GM18870 (cell line): ENCODE measurements at regions not wholly inside any gene's neighbourhood (a gene's known extent, or its start where the extent isn't known, plus 50 kb on each side); places are given as distances from the start of the nearest gene placed in this dataset.

Experiments
- ATAC-seq: cut with Tn5 transposase; IDR thresholded peaks from one replicate; pipeline ENCODE4 v1.9.1; 2021; ENCODE audit warnings: moderate library complexity; ENCODE audit not compliant: unreplicated experiment

- no peak for ATAC-seq
These were observed 244.1 kb upstream of the SEMA6D start for GRCh38 chr15:47473106-47473725.

GRCh38 chr15:47473832-47474231 lies 243.5 kb upstream of the SEMA6D start:
- ATAC-seq = no peak

GRCh38 chr15:47475336-47475735 lies 242.0 kb upstream of the SEMA6D start:
- ATAC-seq = no peak

- no peak for ATAC-seq
These were observed 240.0 kb upstream of the SEMA6D start for GRCh38 chr15:47477341-47477740.

DNA sequence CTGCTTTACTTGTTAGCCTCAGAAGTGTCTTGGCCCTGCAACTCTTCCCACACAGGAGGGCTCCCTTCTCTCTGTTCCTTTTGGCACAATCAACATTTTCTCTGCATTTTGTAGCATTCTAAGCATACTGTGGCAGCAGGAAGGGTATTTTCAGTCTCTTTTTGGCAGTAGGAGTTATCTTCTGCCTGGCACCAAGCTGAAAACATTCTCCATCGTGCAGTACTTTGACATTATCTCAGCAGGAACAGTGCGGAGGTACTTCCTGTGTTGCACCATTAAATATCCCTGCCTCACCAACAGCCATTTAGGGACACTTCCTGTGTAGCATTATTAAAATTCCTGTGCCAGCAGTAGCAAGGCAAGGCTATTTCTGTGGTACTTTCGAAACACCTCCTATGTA lies 233.2 kb upstream of the SEMA6D start:
- ATAC-seq = no peak

GRCh38 chr15:47484997-47485396 lies 232.3 kb upstream of the SEMA6D start:
- no peak for ATAC-seq

DNA sequence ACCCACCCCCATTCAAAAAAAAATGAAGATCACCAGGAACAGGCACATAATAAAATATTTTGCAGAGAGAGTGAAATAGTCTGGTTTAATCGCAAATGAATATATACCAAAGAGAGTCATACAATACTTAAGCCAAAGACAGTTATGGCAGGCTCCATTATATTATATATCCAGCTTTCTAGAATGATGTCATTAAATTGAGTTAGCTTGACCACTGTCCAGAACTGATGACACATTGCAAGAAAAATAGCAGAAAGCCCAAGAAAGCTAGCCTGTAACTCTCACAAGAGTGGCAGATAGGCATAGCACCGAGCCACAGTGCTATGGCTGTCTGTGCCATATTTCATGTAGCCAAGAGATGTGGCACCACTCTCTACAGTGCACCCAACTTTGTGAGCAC lies 231.9 kb upstream of the SEMA6D start:
- no peak for ATAC-seq

GRCh38 chr15:47486040-47486439 lies 231.3 kb upstream of the SEMA6D start:
- ATAC-seq = no peak

DNA sequence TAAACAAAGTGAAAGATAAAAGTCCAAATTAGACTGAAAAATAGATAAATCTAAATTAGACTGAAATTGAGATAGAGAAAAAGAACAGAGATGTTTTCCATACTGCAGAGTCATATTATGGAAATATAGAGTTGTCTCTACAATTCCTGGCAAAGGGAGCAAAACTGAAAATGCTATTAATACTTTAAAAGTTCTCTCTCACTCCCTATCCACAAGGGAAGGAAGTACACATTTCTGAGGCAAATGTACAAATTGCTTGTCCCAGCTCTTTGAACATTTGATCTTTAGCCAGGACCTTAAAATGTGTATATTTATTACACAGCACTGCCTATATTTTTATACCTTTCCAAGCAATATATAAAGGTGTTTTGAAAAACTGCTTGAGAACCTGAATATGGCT lies 225.1 kb upstream of the SEMA6D start:
- ATAC-seq = no peak

- no peak for ATAC-seq
These were observed 223.7 kb upstream of the SEMA6D start for GRCh38 chr15:47493357-47494247.

DNA sequence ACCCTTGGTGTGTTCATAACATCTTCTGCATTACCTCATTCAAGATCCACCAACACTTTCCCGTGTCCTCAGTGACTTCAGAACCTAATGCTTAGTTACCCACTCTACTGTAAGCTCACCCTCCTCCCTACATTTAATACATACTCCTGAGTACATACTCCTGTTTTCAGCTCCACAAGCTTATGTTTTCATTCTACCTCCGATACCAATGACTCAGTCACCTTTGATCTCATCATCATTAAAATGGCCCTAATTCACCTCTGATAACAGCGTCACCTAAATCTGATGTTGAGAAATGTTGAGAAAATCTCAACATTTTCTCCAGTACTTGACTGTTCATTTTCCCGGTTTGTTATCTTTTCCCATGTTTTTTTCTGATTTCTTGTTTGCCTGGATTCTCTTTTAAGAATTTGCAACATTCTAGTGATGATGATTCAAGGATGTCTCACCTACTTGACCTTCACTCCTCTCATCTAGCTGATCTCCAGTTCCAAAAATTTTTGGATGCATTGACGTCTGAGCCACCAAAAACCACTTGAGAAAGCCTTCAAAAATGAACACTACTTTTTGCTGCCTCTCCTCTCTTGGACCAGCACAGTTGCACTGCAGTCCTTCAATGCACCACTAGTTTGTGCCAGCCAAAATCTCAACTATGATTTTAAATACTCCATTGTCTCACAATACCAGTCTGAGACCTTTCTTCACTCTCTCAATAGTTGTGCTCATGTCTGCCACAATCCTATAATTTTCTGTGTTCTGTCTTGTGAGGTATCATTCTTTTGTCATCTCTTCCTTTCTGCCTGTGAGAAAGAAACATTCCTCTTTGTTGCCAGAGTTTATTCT lies 220.7 kb upstream of the SEMA6D start:
- no peak for ATAC-seq

GRCh38 chr15:47500842-47501241 lies 216.5 kb upstream of the SEMA6D start:
- ATAC-seq = no peak

- ATAC-seq = no peak
These were observed 215.3 kb upstream of the SEMA6D start for GRCh38 chr15:47502041-47502440.

DNA sequence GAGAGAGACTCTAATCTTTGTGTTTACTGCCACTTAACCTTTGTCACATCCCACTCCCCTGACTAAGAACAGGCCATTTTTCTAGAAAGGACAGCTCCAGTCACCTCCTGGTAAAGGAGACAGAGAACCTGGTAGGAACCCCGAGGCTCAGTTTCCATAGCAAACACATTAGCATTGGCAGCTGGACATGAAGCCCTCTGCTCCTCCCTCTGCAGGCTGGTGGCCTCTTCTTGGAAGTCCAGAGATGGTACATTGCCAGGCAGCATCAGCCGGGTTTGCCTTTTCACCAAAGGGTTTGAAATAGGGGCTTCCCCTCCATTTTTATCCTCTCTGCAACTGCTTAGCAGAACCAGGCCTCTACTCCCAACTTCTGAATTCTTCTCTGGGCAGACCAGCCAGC lies 213.4 kb upstream of the SEMA6D start:
- ATAC-seq = no peak

- no peak for ATAC-seq
These were observed 212.6 kb upstream of the SEMA6D start for GRCh38 chr15:47504624-47505256.

- ATAC-seq = no peak
These were observed 211.5 kb upstream of the SEMA6D start for GRCh38 chr15:47505712-47506328.

DNA sequence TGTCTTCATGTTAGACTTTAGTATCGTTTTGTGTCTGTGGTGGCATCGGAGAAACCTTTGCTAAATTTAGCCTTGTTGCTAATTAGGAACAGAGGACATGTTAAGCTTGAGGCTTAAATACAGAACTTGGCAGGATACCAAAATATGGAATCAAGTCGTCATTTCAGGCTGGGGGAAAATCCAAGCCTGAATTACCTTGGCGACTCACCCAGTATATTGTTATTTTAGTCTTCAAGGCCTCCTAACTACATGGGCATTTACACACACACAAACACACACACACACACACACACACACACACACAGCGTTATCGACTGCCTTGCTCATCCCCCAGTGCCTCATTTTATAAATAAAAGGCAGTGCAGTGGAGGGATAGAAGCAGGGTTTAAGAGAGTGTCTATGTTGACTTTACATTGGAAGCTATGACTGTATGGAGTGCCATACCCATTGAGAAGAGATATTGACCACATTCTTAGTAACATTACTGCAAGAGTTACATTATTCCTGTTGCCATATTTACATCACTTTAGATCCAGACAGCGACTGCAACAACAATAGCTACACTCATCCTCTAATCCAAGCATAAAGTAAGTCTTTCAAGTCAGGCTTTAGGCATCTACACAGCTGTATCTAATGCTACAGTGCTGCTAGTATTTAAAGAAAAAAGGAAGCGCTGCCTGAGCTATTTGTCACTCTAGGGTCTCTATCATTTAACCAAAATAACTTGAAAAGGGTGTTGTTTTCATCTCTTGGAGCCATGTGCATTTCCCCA lies 210.8 kb upstream of the SEMA6D start:
- no peak for ATAC-seq

DNA sequence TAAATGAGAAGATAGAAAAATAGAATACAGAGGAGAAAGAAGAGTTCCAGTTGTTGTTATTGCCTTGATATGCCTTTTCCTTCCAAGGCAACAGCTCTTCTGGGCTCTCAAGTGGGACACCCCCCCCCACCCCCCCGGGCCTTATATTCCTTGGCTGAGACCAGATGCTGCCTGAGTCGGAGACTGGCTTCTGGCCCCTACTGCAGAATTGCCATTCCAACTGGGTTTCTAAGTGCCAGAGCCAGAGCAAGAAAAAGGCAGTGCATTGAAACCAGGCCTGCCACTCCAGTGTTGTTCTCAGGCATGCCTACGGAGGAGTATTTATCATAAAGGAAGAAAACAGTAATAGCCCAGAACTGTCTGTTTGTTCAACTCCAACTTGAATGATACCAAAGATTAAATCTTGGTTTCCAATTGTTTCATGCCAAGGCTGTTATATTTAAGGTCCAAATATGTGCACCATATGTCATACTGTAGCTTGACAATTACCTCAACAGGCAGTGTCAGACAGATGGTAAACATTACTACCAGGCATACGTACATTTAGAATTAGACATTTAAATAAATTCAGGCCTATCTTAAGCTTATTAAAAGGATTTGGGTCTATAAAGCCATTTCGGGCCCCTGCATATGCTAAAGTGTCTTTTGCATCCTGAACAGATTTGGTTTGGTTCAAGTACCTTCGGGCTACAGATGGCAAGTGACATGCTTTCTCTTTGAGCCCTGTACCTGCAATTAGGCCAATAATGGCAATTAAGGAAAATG lies 209.9 kb upstream of the SEMA6D start:
- no peak for ATAC-seq

DNA sequence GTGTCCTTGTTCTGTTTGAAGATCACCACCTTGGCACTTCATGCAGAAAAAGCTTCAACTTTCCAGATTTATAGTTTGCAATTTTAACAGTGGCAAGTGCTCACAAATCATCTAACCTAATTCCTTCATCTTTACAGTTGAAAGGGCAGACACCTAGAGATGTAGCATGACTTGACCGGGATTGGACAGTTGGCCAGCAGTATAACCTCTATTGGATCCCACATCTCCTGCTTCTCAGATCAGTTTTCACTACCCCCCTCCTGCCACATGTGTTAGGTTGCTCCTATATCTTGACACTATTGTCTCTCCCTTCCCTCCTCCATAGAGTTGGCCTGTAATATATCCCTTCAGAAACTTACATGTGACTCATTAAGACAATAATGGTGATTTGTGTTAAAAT lies 206.0 kb upstream of the SEMA6D start:
- no peak for ATAC-seq
